ENCODE measurements at regions not wholly inside any gene's neighbourhood (a gene's known extent, or its start where the extent isn't known, plus 50 kb on each side); places are given as distances from the start of the nearest gene placed in this dataset.

- H3K4me3 ChIP-seq (replicated peaks; ENCODE audit: low read depth, low read length) = no peak overlapping the region
- no peak for TF ChIP-seq CTCF (IDR thresholded peaks at IDR 0.05; ENCODE audit: low read length, missing control alignments)
- DNase-seq (ENCODE audit: low read depth) = no peak
Observed at GRCh38 chr2:158912765-158913164, 55.7 kb upstream of the TANC1 start.

DNA sequence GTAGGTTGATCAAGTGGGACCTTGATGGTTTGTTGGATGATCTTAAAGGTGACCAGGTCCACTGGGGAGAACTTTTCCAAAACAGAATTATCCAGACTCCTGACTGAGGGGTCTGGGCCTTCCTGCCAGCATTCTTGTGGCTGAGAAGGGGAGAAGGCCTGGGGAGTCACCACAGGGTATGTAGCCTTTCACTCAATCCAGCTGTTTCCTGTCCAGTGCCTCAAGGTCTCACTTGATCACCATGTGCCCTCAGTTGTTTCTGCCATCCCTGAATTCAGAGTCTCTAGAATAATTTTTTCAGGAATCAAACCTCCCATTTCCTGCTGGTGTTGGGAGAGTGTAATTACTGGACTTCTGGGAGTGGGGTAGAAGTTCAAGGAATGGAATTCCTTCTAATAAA lies 54.4 kb upstream of the TANC1 start:
- DNase-seq (ENCODE audit: low read depth) = no peak
- H3K4me3 ChIP-seq (replicated peaks; ENCODE audit: low read depth, low read length) = no peak overlapping the region
- no peak for TF ChIP-seq CTCF (IDR thresholded peaks at IDR 0.05; ENCODE audit: low read length, missing control alignments)

- no peak for DNase-seq (ENCODE audit: low read depth)
- no peak overlapping the region for H3K4me3 ChIP-seq (replicated peaks; ENCODE audit: low read depth, low read length)
- TF ChIP-seq CTCF (IDR thresholded peaks at IDR 0.05; ENCODE audit: low read length, missing control alignments) = no peak
Observed at GRCh38 chr2:158914731-158915130, 53.7 kb upstream of the TANC1 start.

- no peak overlapping the region for H3K4me3 ChIP-seq (replicated peaks; ENCODE audit: low read depth, low read length)
- TF ChIP-seq CTCF (IDR thresholded peaks at IDR 0.05; ENCODE audit: low read length, missing control alignments) = no peak
- DNase-seq (ENCODE audit: low read depth) = no peak
Observed at GRCh38 chr2:158917121-158917520, 51.3 kb upstream of the TANC1 start.

- no peak for DNase-seq (ENCODE audit: low read depth)
- TF ChIP-seq CTCF (IDR thresholded peaks at IDR 0.05; ENCODE audit: low read length, missing control alignments) = no peak
- H3K4me3 ChIP-seq (replicated peaks; ENCODE audit: low read depth, low read length) = no peak overlapping the region
Observed at GRCh38 chr2:158918452-158918851, 50.0 kb upstream of the TANC1 start.

All from fibroblast of pulmonary artery (primary cell).